ENCODE measurements at regions not wholly inside any gene's neighbourhood (a gene's known extent, or its start where the extent isn't known, plus 50 kb on each side); places are given as distances from the start of the nearest gene placed in this dataset.

DNA sequence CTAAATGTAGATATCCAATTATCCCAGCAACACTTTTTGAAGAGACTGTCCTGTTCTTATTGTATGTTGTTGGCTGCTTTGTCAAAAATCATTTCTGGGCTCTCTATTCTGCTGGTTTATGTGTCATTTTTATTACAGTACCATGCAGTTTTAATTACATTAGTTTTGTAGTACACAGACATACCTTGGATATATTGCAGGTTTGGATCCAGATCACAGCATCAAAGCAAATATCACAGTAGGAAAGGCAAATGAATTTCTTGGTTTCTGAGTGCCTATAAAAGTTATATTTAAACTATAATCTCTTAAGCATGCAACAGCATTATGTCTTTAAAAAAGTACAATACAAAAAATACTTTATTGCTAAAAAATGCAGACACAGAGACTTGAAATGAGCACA, 564.2 kb upstream of the MIR17HG start:
- H4K20me1 ChIP-seq (ENCODE audit: low read depth, low read length) = no peaks in the 10 kb centered on the region
- H3K79me2 ChIP-seq (ENCODE audit: insufficient read depth, low read length) = no peaks in the 10 kb centered on the region
- H3K9ac ChIP-seq (ENCODE audit: low read length) = no peak overlapping the region
- H2AFZ ChIP-seq (ENCODE audit: low read depth, low read length, severe bottlenecking) = no peak overlapping the region
- TF ChIP-seq CTCF (IDR thresholded peaks at IDR 0.05; ENCODE audit: insufficient read depth, low read length, poor library complexity, severe bottlenecking) (no peak), EZH2phosphoT487 (conservative IDR thresholded peaks at IDR 0.05; ENCODE audit: low read length) (no peak)
- no peaks in the 10 kb centered on the region for H3F3A ChIP-seq (ENCODE audit: insufficient read depth)
- no peaks in the 10 kb centered on the region for H3K9me2 ChIP-seq (replicated peaks; ENCODE audit: insufficient read depth, low read length)
- H3K27ac ChIP-seq (ENCODE audit: low read depth, low read length) = no peak overlapping the region
- H3K4me2 ChIP-seq (ENCODE audit: low read depth, low read length, poor library complexity, severe bottlenecking) = no peak overlapping the region
- no peaks in the 10 kb centered on the region for H3K9me3 ChIP-seq (ENCODE audit: insufficient read depth, low read length)
- no peaks in the 10 kb centered on the region for H3K36me3 ChIP-seq (ENCODE audit: low read length)
- H3K4me3 ChIP-seq (ENCODE audit: insufficient read depth, low read length, poor library complexity, severe bottlenecking) = no peak overlapping the region
- no peaks in the 10 kb centered on the region for H3K27me3 ChIP-seq (ENCODE audit: low read length)

DNA sequence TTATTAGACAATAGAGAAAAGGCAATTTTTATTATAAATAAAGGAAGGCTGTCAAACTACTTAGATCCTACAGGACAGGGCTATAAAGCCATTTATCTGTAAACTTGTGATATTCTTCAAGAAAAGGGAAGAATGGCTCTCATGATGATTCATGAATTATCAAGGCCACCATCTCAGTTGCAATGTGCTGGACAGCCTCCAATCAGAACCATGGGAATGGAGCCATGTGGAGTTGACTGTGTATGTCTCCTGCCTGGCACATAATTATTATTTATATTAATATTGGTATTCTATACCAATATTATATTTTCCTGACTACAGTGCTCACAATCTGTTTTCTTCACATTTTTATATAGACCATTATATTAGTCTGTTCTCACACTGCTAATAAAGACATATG, 560.5 kb upstream of the MIR17HG start:
- Histone ChIP-seq H3K36me3 (ENCODE audit: low read length) (no peaks in the 10 kb centered on the region), H3K9ac (ENCODE audit: low read length) (no peak overlapping the region), H2AFZ (ENCODE audit: low read depth, low read length, severe bottlenecking) (no peak overlapping the region), H4K20me1 (ENCODE audit: low read depth, low read length) (no peaks in the 10 kb centered on the region), H3K4me2 (ENCODE audit: low read depth, low read length, poor library complexity, severe bottlenecking) (no peak overlapping the region), H3K9me3 (ENCODE audit: insufficient read depth, low read length) (no peaks in the 10 kb centered on the region), H3K4me3 (ENCODE audit: insufficient read depth, low read length, poor library complexity, severe bottlenecking) (no peak overlapping the region), H3K9me2 (replicated peaks; ENCODE audit: insufficient read depth, low read length) (no peaks in the 10 kb centered on the region), H3K79me2 (ENCODE audit: insufficient read depth, low read length) (no peaks in the 10 kb centered on the region), H3K27me3 (ENCODE audit: low read length) (no peaks in the 10 kb centered on the region), H3K27ac (ENCODE audit: low read depth, low read length) (no peak overlapping the region), H3F3A (ENCODE audit: insufficient read depth) (no peaks in the 10 kb centered on the region)
- no peak for TF ChIP-seq EZH2phosphoT487 (conservative IDR thresholded peaks at IDR 0.05; ENCODE audit: low read length)

- Histone ChIP-seq H3K27ac (ENCODE audit: low read depth, low read length) (no peak overlapping the region), H3K9me3 (ENCODE audit: insufficient read depth, low read length) (no peaks in the 10 kb centered on the region), H3K9ac (ENCODE audit: low read length) (no peak overlapping the region), H3K4me2 (ENCODE audit: low read depth, low read length, poor library complexity, severe bottlenecking) (no peak overlapping the region), H3K4me3 (ENCODE audit: insufficient read depth, low read length, poor library complexity, severe bottlenecking) (no peak overlapping the region), H2AFZ (ENCODE audit: low read depth, low read length, severe bottlenecking) (no peak overlapping the region), H3K36me3 (ENCODE audit: low read length) (no peaks in the 10 kb centered on the region), H3F3A (ENCODE audit: insufficient read depth) (no peaks in the 10 kb centered on the region), H4K20me1 (ENCODE audit: low read depth, low read length) (no peaks in the 10 kb centered on the region), H3K27me3 (ENCODE audit: low read length) (no peaks in the 10 kb centered on the region), H3K79me2 (ENCODE audit: insufficient read depth, low read length) (no peaks in the 10 kb centered on the region), H3K9me2 (replicated peaks; ENCODE audit: insufficient read depth, low read length) (no peaks in the 10 kb centered on the region)
- TF ChIP-seq EZH2phosphoT487 (conservative IDR thresholded peaks at IDR 0.05; ENCODE audit: low read length) (no peak), CTCF (IDR thresholded peaks at IDR 0.05; ENCODE audit: insufficient read depth, low read length, poor library complexity, severe bottlenecking) (no peak)
Observed at GRCh38 chr13:90792335-90792734, 555.2 kb upstream of the MIR17HG start.

DNA sequence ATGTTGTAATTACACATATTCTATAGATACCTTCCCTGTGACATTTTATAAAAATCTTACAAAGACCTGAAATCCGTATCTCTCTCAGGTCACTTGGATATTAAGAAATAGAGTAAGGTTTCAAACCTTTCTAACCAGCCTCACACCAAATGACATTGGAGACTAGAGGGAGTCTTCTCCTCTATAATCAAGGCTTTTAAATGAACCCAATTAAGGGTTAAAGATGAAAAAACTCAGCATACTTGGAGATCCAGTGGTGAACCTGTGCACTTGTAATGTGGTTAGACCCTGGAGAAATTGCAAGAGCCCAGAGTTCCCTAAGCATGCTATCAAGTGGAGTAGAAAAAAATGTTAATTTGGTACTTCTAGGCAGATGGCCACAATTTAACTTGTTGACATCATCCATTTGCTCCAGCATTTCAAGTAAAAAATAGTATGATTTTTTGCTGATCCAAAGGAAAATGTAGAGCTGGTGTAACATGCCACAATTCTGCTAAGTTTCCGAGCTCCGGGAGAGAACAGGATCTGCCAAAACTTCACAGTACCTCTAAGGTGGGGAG, 554.1 kb upstream of the MIR17HG start:
- Histone ChIP-seq H3K36me3 (ENCODE audit: low read length) (no peaks in the 10 kb centered on the region), H3K9ac (ENCODE audit: low read length) (no peak overlapping the region), H3K27ac (ENCODE audit: low read depth, low read length) (no peak overlapping the region), H3K4me2 (ENCODE audit: low read depth, low read length, poor library complexity, severe bottlenecking) (no peak overlapping the region), H3K4me3 (ENCODE audit: insufficient read depth, low read length, poor library complexity, severe bottlenecking) (no peak overlapping the region), H4K20me1 (ENCODE audit: low read depth, low read length) (no peaks in the 10 kb centered on the region), H3K27me3 (ENCODE audit: low read length) (no peaks in the 10 kb centered on the region), H3K9me2 (replicated peaks; ENCODE audit: insufficient read depth, low read length) (no peaks in the 10 kb centered on the region), H3F3A (ENCODE audit: insufficient read depth) (no peaks in the 10 kb centered on the region), H3K79me2 (ENCODE audit: insufficient read depth, low read length) (no peaks in the 10 kb centered on the region), H3K9me3 (ENCODE audit: insufficient read depth, low read length) (no peaks in the 10 kb centered on the region), H2AFZ (ENCODE audit: low read depth, low read length, severe bottlenecking) (no peak overlapping the region)
- TF ChIP-seq CTCF (IDR thresholded peaks at IDR 0.05; ENCODE audit: insufficient read depth, low read length, poor library complexity, severe bottlenecking) (no peak), EZH2phosphoT487 (conservative IDR thresholded peaks at IDR 0.05; ENCODE audit: low read length) (no peak)
